SU-DHL-6 (cell line): ENCODE measurements at regions not wholly inside any gene's neighbourhood (a gene's known extent, or its start where the extent isn't known, plus 50 kb on each side); places are given as distances from the start of the nearest gene placed in this dataset.

Experiments used
- H2AFZ ChIP-seq: fragments of 200-600 bp; sonication (generic); 2 replicates; pipeline ENCODE4 v1.6.1; 2014; ENCODE audit warnings: low read depth, mild to moderate bottlenecking, moderate library complexity, mixed read lengths, antibody characterized with exemption, low read length; ENCODE audit not compliant: severe bottlenecking
- H3F3A ChIP-seq: fragments of 200-600 bp; shearing (Covaris generic); 2 replicates; pipeline ENCODE4 v1.6.0; 2016; ENCODE audit warnings: antibody characterized with exemption, mild to moderate bottlenecking; ENCODE audit not compliant: insufficient read depth
- H3K27ac ChIP-seq: fragments of 200-600 bp; sonication (generic); 2 replicates; pipeline ENCODE4 v1.5.1; 2016; ENCODE audit warnings: low read depth, mild to moderate bottlenecking, low read length, moderate library complexity, mixed read lengths
- H3K27me3 ChIP-seq: fragments of 200-600 bp; sonication (generic), shearing (Covaris generic); 2 replicates; pipeline ENCODE4 v1.6.0; 2014; ENCODE audit warnings: mild to moderate bottlenecking, low read length
- H3K36me3 ChIP-seq: fragments of 200-600 bp; sonication (generic); 2 replicates; pipeline ENCODE4 v1.6.1; 2014; ENCODE audit warnings: mild to moderate bottlenecking, low read length, mixed read lengths
- H3K4me2 ChIP-seq: fragments of 300-600, 200-600 bp; shearing (Covaris generic), sonication (generic); 2 replicates; pipeline ENCODE4 v1.6.0; 2014; ENCODE audit warnings: low read length, low read depth, mild to moderate bottlenecking; ENCODE audit not compliant: poor library complexity, severe bottlenecking
- H3K4me3 ChIP-seq: fragments of 200-600 bp; sonication (generic); 2 replicates; pipeline ENCODE4 v1.5.1; 2014; ENCODE audit warnings: antibody characterized with exemption, low read length, mild to moderate bottlenecking, mixed read lengths; ENCODE audit not compliant: insufficient read depth, poor library complexity, severe bottlenecking
- H3K79me2 ChIP-seq: fragments of 200-600 bp; sonication (generic); 2 replicates; pipeline ENCODE4 v1.6.1; 2014; ENCODE audit warnings: mild to moderate bottlenecking, low read length, moderate library complexity; ENCODE audit not compliant: insufficient read depth
- H3K9ac ChIP-seq: fragments of 200-600 bp; sonication (generic); 2 replicates; pipeline ENCODE4 v1.7.0; 2014; ENCODE audit warnings: mild to moderate bottlenecking, low read length
- H3K9me2 ChIP-seq: fragments of 200-600 bp; sonication (generic); replicated peaks from 2 replicates; pipeline ENCODE4 v1.6.1; 2014; ENCODE audit warnings: low read length; ENCODE audit not compliant: insufficient read depth
- H3K9me3 ChIP-seq: fragments of 200-600 bp; sonication (generic); 2 replicates; pipeline ENCODE4 v1.6.1; 2014; ENCODE audit warnings: low read length, mixed read lengths; ENCODE audit not compliant: insufficient read depth
- H4K20me1 ChIP-seq: fragments of 200-600 bp; sonication (generic); 2 replicates; pipeline ENCODE4 v1.6.1; 2014; ENCODE audit warnings: low read depth, mild to moderate bottlenecking, antibody characterized with exemption, low read length, moderate library complexity, mixed read lengths
- CTCF ChIP-seq: fragments of 200-600 bp; sonication (generic); IDR thresholded peaks from one replicate; pipeline ENCODE4 v1.5.1; 2017; ENCODE audit warnings: antibody characterized with exemption, mild to moderate bottlenecking, low read length, moderate library complexity; ENCODE audit not compliant: insufficient read depth, poor library complexity, severe bottlenecking
- EZH2phosphoT487 ChIP-seq: fragments of 200-600 bp; sonication (generic), shearing (Covaris generic); conservative IDR thresholded peaks from 2 replicates; pipeline ENCODE4 v1.6.1; 2018; ENCODE audit warnings: mild to moderate bottlenecking, antibody characterized with exemption, low read length, moderate library complexity, mixed read lengths

GRCh38 chr4:74635074-74635473 is 159.2 kb downstream of the BTC start:
- H3K27me3 ChIP-seq, result no peaks in the 10 kb centered on the region
- H3K9ac ChIP-seq, result no peak overlapping the region
- TF ChIP-seq EZH2phosphoT487 (no peak), CTCF (no peak)
- no peak overlapping the region for H3K4me2 ChIP-seq
- H3K9me3 ChIP-seq, result no peaks in the 10 kb centered on the region
- no peak overlapping the region for H2AFZ ChIP-seq
- H3K79me2 ChIP-seq, result no peaks in the 10 kb centered on the region
- H3K9me2 ChIP-seq, result no peaks in the 10 kb centered on the region
- no peaks in the 10 kb centered on the region for H3K36me3 ChIP-seq
- H3K4me3 ChIP-seq, result no peak overlapping the region
- no peaks in the 10 kb centered on the region for H3F3A ChIP-seq
- no peaks in the 10 kb centered on the region for H4K20me1 ChIP-seq
- no peak overlapping the region for H3K27ac ChIP-seq

GRCh38 chr4:74635490-74636123 is 158.7 kb downstream of the BTC start:
- H3K27ac ChIP-seq, result no peak overlapping the region
- H3K79me2 ChIP-seq, result no peaks in the 10 kb centered on the region
- TF ChIP-seq CTCF (no peak), EZH2phosphoT487 (no peak)
- H3K9me3 ChIP-seq, result no peaks in the 10 kb centered on the region
- H3K4me2 ChIP-seq, result no peak overlapping the region
- H3K27me3 ChIP-seq, result no peaks in the 10 kb centered on the region
- no peaks in the 10 kb centered on the region for H4K20me1 ChIP-seq
- H3K9ac ChIP-seq, result no peak overlapping the region
- no peaks in the 10 kb centered on the region for H3K9me2 ChIP-seq
- no peak overlapping the region for H2AFZ ChIP-seq
- no peak overlapping the region for H3K4me3 ChIP-seq
- no peaks in the 10 kb centered on the region for H3K36me3 ChIP-seq
- H3F3A ChIP-seq, result no peaks in the 10 kb centered on the region

- no peaks in the 10 kb centered on the region for H3F3A ChIP-seq
- TF ChIP-seq EZH2phosphoT487, result no peak
- TF ChIP-seq CTCF, result no peak
- no peak overlapping the region for H3K4me2 ChIP-seq
- no peak overlapping the region for H3K9ac ChIP-seq
- no peaks in the 10 kb centered on the region for H3K36me3 ChIP-seq
- no peak overlapping the region for H3K4me3 ChIP-seq
- no peaks in the 10 kb centered on the region for H3K9me2 ChIP-seq
- H4K20me1 ChIP-seq, result no peaks in the 10 kb centered on the region
- H2AFZ ChIP-seq, result no peak overlapping the region
- H3K27me3 ChIP-seq, result no peaks in the 10 kb centered on the region
- H3K27ac ChIP-seq, result no peak overlapping the region
- H3K79me2 ChIP-seq, result no peaks in the 10 kb centered on the region
- H3K9me3 ChIP-seq, result no peaks in the 10 kb centered on the region
Observed at GRCh38 chr4:74638001-74638400, 156.3 kb downstream of the BTC start.
